ENCODE measurements at regions not wholly inside any gene's neighbourhood (a gene's known extent, or its start where the extent isn't known, plus 50 kb on each side); places are given as distances from the start of the nearest gene placed in this dataset.

- CTCF ChIA-PET = interaction anchor here (0.6 kb wide), 1 partner anchor 714 kb away, joined by 3 read pairs; no protein-coding TSS in a partner anchor
Measured at GRCh38 chr17:71460943-71461342, 659.9 kb upstream of the SOX9 start.

DNA sequence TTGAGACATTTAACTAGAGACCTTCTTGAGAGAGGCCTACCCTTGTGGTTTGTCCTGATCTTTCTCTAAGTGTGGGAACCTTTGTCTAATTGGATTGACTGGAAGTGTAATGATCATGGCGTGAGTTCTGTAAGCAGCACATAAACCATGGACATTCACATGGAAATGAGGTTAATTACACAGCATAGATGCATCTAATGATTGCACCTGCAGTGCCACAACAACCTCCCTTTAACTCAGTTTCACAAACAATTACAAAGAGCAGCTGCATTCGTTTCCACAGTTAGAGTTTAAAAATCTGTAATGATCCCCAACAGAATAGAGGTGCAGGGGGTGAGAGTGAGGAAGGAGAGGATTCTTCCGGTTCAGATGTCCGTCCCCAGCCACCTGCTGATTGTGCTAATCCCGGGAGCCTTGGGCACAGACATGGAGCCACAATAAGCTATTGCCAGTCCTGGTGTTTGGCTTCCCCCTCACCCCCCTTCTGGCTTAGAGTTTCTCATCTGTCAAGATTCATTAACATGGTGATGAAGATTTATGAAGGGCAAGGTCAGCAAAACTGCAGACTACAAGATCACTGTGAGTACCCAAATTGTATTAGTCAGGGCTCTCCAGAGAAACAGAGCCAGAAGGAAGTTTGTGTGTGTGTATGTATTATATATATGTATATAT lies 659.2 kb upstream of the SOX9 start:
- no peak overlapping the region for H3K4me2 ChIP-seq (ENCODE audit: insufficient read depth, low read length)
- TF ChIP-seq EZH2 (IDR thresholded peaks at IDR 0.05; ENCODE audit: borderline replicate concordance, low read depth, low read length, severe bottlenecking) = no peak
- TF ChIP-seq FOS (IDR thresholded peaks at IDR 0.05; ENCODE audit: borderline replicate concordance, insufficient read depth, low read length) = no peak
- no peak for TF ChIP-seq POLR2A (IDR thresholded peaks at IDR 0.05; ENCODE audit: low read depth, low read length)
- no peak for TF ChIP-seq GATA2 (IDR thresholded peaks at IDR 0.05; ENCODE audit: insufficient read depth, insufficient read length, low read depth, low read length)
- TF ChIP-seq, protein P1, sequence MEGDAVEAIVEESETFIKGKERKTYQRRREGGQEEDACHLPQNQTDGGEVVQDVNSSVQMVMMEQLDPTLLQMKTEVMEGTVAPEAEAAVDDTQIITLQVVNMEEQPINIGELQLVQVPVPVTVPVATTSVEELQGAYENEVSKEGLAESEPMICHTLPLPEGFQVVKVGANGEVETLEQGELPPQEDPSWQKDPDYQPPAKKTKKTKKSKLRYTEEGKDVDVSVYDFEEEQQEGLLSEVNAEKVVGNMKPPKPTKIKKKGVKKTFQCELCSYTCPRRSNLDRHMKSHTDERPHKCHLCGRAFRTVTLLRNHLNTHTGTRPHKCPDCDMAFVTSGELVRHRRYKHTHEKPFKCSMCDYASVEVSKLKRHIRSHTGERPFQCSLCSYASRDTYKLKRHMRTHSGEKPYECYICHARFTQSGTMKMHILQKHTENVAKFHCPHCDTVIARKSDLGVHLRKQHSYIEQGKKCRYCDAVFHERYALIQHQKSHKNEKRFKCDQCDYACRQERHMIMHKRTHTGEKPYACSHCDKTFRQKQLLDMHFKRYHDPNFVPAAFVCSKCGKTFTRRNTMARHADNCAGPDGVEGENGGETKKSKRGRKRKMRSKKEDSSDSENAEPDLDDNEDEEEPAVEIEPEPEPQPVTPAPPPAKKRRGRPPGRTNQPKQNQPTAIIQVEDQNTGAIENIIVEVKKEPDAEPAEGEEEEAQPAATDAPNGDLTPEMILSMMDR (IDR thresholded peaks at IDR 0.05; ENCODE audit: extremely low read depth in 1 of 2, insufficient read depth in 1 of 2, low read depth in 1 of 2, low read length in 2 of 2) = no peak
- TF ChIP-seq MAX (IDR thresholded peaks at IDR 0.05; ENCODE audit: insufficient read depth, insufficient read length) = no peak
- no peak for TF ChIP-seq JUN (IDR thresholded peaks at IDR 0.05; ENCODE audit: borderline replicate concordance, insufficient read depth, insufficient read length, low read depth)
- TF ChIP-seq MYC (IDR thresholded peaks at IDR 0.05; ENCODE audit: low read depth, low read length) = no peak
- TF ChIP-seq POLR2AphosphoS5 (IDR thresholded peaks at IDR 0.05; ENCODE audit: insufficient read depth, low read depth, low read length) = no peak
- intact Hi-C loops (cut with micrococcal nuclease) (no loop called here), dilution Hi-C loops (cut with MboI; ENCODE audit: extremely low pct_ligation_motif_present, low sequenced_read_pairs) (no loop called here)
- DNase-seq (ENCODE audit: low read depth, low spot score) = no peak
- H3K4me3 ChIP-seq (replicated peaks in 1 of 3; ENCODE audit: insufficient read depth in 1 of 3, low read depth in 1 of 3, low read length in 3 of 3) = no peak overlapping the region
- no TSS peak for BruUV-seq (replicated peaks)
- H3K9me3 ChIP-seq (replicated peaks; ENCODE audit: control insufficient read depth, insufficient read depth, low read length) = peaks cover 4% of the 10 kb centered on the region
- H3K9me1 ChIP-seq (replicated peaks; ENCODE audit: control insufficient read depth, extremely low read depth, insufficient read depth, low read length) = no peaks in the 10 kb centered on the region
- H3K27me3 ChIP-seq (ENCODE audit: control insufficient read depth in 2 of 2, insufficient read depth in 2 of 2, low read length in 2 of 2) = no peaks in the 10 kb centered on the region
- ChIA-PET CTCF (interaction anchor here (0.6 kb wide), 1 partner anchor 714 kb away, joined by 3 read pairs; no protein-coding TSS in a partner anchor), POLR2A (no interaction called here)
- no peaks in the 10 kb centered on the region for H3K79me2 ChIP-seq (ENCODE audit: control insufficient read depth, insufficient read depth, low read length)
- no peak for FAIRE-seq
- H2AFZ ChIP-seq (ENCODE audit: low read depth, low read length) = no peak overlapping the region
- no peaks in the 10 kb centered on the region for H3K4me1 ChIP-seq (ENCODE audit: control insufficient read depth, extremely low read depth, insufficient read depth, low read length)
- no peaks in the 10 kb centered on the region for H3K36me3 ChIP-seq (ENCODE audit: control insufficient read depth in 2 of 2, extremely low read depth in 1 of 2, insufficient read depth in 2 of 2, low read length in 2 of 2)
- H3K9ac ChIP-seq (replicated peaks; ENCODE audit: extremely low read depth, insufficient read depth, low read length) = no peak overlapping the region
- H4K20me1 ChIP-seq (replicated peaks; ENCODE audit: control insufficient read depth, extremely low read depth, insufficient read depth, low read length) = no peaks in the 10 kb centered on the region
- no peak overlapping the region for H3K27ac ChIP-seq (ENCODE audit: insufficient read depth, low read depth, low read length)

More at GRCh38 chr17:71460943-71461342, 659.9 kb upstream of the SOX9 start:
- BruUV-seq (replicated peaks) = no TSS peak
- H3K4me2 ChIP-seq (ENCODE audit: insufficient read depth, low read length) = no peak overlapping the region
- FAIRE-seq (no peak), DNase-seq (ENCODE audit: low read depth, low spot score) (no peak)
- intact Hi-C loops (cut with micrococcal nuclease) = no loop called here
- H3K27ac ChIP-seq (ENCODE audit: insufficient read depth, low read depth, low read length) = no peak overlapping the region
- POLR2A ChIA-PET = no interaction called here
- H3K9me1 ChIP-seq (replicated peaks; ENCODE audit: control insufficient read depth, extremely low read depth, insufficient read depth, low read length) = no peaks in the 10 kb centered on the region
- H3K9me3 ChIP-seq (replicated peaks; ENCODE audit: control insufficient read depth, insufficient read depth, low read length) = peaks cover 4% of the 10 kb centered on the region
- H3K36me3 ChIP-seq (ENCODE audit: control insufficient read depth in 2 of 2, extremely low read depth in 1 of 2, insufficient read depth in 2 of 2, low read length in 2 of 2) = no peaks in the 10 kb centered on the region
- H3K27me3 ChIP-seq (ENCODE audit: control insufficient read depth in 2 of 2, insufficient read depth in 2 of 2, low read length in 2 of 2) = no peaks in the 10 kb centered on the region
- no peak overlapping the region for H3K4me3 ChIP-seq (replicated peaks in 1 of 3; ENCODE audit: insufficient read depth in 1 of 3, low read depth in 1 of 3, low read length in 3 of 3)
- no peak for TF ChIP-seq JUN (IDR thresholded peaks at IDR 0.05; ENCODE audit: borderline replicate concordance, insufficient read depth, insufficient read length, low read depth)
- H2AFZ ChIP-seq (ENCODE audit: low read depth, low read length) = no peak overlapping the region
- dilution Hi-C loops (cut with MboI; ENCODE audit: extremely low pct_ligation_motif_present, low sequenced_read_pairs) = no loop called here
- no peaks in the 10 kb centered on the region for H3K4me1 ChIP-seq (ENCODE audit: control insufficient read depth, extremely low read depth, insufficient read depth, low read length)
- H3K9ac ChIP-seq (replicated peaks; ENCODE audit: extremely low read depth, insufficient read depth, low read length) = no peak overlapping the region
- no peaks in the 10 kb centered on the region for H3K79me2 ChIP-seq (ENCODE audit: control insufficient read depth, insufficient read depth, low read length)
- H4K20me1 ChIP-seq (replicated peaks; ENCODE audit: control insufficient read depth, extremely low read depth, insufficient read depth, low read length) = no peaks in the 10 kb centered on the region

Data from endothelial cell of umbilical vein (primary cell).